ENCODE measurements at regions not wholly inside any gene's neighbourhood (a gene's known extent, or its start where the extent isn't known, plus 50 kb on each side); places are given as distances from the start of the nearest gene placed in this dataset.
A peak's percentile ranks its signal among the peaks of the same experiment; 100 is the strongest.
"Not testable (repeated sequence)": the region's sequence is repeated elsewhere in the genome, so short reads cannot be mapped to it uniquely, and the experiment has no call there.

- no peak for DNase-seq (ENCODE audit: extremely low read depth, low read depth)
- TF ChIP-seq CTCF (IDR thresholded peaks at IDR 0.05; ENCODE audit: low read depth, low read length): no peak
Measured at GRCh38 chr13:46498650-46499049, 54.3 kb upstream of the LRCH1 start.

DNA sequence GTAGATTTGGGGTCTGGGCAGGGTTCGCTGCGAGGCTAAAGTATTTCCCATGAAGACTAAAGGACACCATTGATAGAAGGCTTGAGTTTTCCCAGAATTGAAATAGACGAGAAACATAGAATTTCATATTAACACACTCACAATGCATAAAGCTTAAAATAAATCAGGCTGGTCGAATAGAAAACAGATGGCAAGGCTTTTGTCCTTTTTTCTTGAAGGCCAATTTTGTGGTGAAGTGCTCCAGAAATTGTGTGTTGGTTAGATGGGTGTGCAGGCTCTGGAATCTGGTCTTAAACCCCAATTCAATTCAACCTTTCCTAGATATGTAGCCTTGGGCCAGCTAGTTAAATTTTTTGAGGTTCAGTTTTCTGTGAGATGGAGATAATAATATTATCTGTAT is 56.9 kb upstream of the LRCH1 start:
- DNase-seq (ENCODE audit: extremely low read depth, low read depth): no peak

GRCh38 chr13:46495651-46496050 is 57.3 kb upstream of the LRCH1 start:
- TF ChIP-seq CTCF (IDR thresholded peaks at IDR 0.05; ENCODE audit: low read depth, low read length): no peak
- DNase-seq (ENCODE audit: extremely low read depth, low read depth): no peak

More for the DNA sequence above, 56.9 kb upstream of the LRCH1 start:
- TF ChIP-seq CTCF (IDR thresholded peaks at IDR 0.05; ENCODE audit: low read depth, low read length): no peak

- TF ChIP-seq CTCF (IDR thresholded peaks at IDR 0.05; ENCODE audit: low read depth, low read length): no peak
- DNase-seq (ENCODE audit: extremely low read depth, low read depth): no peak
Measured at GRCh38 chr13:46495066-46495465, 57.9 kb upstream of the LRCH1 start.

DNA sequence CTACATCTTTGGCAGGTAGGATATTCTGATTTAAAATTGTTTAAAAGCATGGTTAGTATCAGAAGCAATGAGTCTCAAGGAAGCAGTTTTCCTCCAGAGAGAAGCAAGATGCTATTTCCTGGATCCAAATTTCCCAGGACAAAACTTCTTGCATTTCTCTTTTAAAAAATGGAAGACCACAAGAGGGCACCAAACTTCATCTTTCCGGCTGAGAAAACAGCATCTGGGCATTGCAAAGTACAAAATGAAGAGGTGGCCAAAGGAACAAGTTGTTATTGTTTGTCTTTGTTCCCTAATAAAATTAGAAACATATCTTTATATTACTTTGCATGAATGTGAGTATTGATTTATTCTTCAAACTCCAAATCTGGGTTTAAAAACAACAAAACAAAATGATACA is 60.0 kb upstream of the LRCH1 start:
- DNase-seq (ENCODE audit: extremely low read depth, low read depth): no peak
- TF ChIP-seq CTCF (IDR thresholded peaks at IDR 0.05; ENCODE audit: low read depth, low read length): peak; percentile 51

DNA sequence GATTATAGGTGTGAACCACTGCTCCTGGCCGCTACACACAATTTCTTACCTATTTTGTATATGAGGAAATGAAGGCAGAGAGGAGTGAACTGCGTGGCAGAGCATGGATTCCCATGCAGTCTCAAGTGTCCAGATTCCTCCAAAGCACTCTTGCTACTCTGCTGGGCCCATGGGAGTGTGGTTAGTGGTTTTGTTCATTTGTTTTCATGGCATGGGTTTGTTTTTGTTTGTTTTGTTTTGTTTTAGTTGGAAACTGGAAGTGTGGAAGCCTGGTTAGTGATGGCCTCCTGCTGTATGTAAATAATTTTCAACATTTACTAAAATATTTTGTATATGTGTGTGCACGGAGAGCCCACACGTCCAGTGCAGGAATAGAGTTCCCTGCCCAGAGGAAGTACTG is 61.3 kb upstream of the LRCH1 start:
- DNase-seq (ENCODE audit: extremely low read depth, low read depth): no peak
- no peak for TF ChIP-seq CTCF (IDR thresholded peaks at IDR 0.05; ENCODE audit: low read depth, low read length)

DNA sequence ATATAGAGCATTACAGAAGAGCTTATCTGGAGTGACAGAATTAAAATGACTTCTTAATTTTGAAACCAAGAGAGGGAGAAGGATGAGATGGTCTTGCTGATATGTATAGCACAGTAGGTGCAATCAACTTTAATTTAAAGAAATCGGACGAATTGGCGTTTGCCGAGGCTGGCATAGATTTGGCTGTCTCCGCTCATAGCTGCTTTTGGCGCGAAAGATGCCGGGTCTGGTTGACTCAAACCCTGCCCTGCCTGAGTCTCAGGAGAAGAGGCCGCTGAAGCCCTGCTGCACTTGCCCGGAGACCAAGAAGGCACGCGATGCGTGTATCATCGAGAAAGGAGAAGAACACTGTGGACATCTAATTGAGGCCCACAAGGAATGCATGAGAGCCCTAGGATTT is 62.3 kb upstream of the LRCH1 start:
- not testable (repeated sequence) for DNase-seq (ENCODE audit: extremely low read depth, low read depth)

DNA sequence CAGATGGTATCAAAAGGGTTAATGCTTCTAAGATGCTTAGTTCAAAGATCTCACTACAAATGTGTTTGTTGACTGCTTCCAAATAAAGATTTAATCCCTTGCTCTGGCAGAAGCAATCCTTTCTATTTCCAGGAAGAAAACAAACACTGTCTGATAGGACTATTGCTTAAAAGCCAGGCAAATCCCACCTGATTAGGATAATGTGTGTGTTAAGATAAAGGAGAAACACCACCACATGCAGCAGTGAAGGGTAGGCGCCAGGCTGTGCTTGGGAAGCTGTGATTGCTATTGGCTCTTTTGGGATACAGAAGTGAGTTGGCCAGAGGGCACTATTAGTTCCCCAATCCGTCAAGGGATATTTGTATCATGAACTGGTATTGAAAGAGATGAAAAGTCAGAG is 62.8 kb upstream of the LRCH1 start:
- no peak for DNase-seq (ENCODE audit: extremely low read depth, low read depth)
- no peak for TF ChIP-seq CTCF (IDR thresholded peaks at IDR 0.05; ENCODE audit: low read depth, low read length)
